ENCODE measurements at regions not wholly inside any gene's neighbourhood (a gene's known extent, or its start where the extent isn't known, plus 50 kb on each side); places are given as distances from the start of the nearest gene placed in this dataset.

DNA sequence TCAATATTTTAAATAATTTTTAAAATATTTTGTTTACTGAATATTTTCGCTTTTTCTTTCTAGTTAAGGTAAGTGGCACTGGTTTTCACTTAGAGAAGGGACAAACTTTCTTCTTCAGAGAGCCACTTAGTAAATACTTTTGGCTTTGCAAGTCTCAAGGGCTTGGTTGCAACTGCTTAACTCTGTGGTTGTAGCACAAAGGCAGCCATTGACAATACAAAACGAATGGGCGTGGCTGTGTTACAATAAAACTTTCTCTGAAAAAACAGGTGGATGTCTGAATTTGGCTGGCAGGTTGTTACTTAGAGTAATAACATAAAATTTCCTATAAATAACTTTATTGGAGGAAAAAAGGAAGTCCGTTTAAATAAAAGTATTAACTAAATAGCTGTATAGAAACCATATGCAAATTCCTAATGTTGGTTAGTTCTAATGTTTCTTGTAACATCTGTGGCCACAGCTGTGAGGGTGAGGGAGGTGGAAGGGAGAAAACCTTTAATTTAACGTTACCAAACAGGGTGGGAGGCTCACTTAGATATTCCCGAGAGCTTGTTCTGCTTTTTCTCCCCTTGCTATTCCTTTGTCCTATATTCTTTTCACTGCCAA lies 62.4 kb upstream of the TNP1 start:
- no peak for DNase-seq

DNA sequence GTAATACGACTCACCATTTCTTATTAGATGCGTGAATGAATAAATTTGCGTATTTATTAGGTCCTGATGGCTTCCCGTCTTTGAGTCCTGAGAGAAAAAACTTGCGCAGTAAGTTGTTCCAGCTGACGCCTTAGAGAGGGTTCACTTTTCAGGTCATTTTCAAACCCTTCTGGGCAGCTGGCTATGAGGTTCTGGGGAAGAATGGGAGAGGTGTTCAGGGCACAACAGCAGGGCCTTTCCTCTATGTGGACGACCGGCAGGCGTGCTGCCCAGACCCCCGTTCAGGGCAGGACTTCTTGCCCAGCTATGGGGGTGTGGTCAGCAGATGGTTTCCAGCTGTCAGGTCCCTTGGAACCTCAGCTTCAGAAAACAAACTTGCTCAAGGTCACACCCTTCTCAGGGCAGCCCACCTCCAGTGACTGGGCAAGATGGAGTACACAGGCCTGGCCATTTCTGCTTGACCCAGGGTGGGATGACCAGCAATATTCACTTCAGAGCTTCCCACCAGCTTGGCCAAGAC lies 61.1 kb upstream of the TNP1 start:
- no peak for DNase-seq

- no peak for DNase-seq
These were observed 60.4 kb upstream of the TNP1 start for GRCh38 chr2:216920143-216920876.

- DNase-seq, result no peak
These were observed 58.3 kb upstream of the TNP1 start for GRCh38 chr2:216918088-216918680.

- DNase-seq, result no peak
These were observed 57.2 kb upstream of the TNP1 start for GRCh38 chr2:216916956-216917650.

DNA sequence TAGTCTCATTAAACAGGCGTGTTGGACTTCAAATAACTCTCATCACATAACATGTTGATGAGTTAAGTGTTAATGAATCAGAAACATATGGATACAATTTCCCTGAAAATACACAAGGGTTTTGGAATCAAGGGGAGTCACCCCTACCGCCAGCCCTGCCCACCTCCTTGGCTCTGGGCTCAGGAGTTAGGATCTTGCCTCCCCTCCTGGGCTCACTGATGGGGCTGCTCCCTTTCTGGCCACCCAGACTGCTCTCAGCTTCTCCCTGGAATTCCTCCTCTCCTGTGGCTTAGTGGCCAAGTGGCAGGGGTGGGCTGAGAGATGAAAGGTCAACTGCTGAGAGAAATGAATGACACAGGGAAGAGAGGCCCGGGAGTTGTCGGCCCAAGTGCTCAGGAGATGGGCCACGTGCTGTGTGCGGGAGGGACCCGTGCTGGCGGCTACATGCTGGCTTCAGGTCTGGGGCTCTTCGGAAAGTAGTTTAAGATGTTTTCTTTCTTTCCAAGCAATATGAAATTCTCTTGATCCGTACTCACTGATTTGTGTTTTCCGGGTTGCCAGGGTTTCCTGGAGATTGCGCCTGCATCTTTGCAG lies 55.8 kb upstream of the TNP1 start:
- no peak for DNase-seq

DNA sequence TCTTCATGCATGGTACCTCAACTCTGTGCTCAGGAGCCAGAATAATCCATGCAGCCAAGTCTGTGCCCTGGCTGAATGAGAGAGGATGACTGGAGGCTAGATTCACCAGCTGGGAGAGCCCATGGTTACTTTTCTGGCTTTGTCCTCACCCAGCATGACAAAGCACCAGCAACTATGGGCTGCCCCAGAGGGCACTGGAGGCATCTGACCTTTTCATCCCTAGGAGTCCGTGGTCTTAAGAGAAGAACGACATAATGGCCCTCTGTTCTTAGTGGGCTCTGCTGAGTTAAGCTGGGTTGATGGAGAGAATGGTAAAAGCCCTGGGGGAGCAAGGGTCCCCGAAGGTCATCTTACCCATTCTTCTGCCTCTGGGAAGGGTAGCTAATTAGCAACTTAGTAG lies 54.6 kb upstream of the TNP1 start:
- no peak for DNase-seq

- no peak for DNase-seq
These were observed 52.0 kb upstream of the TNP1 start for GRCh38 chr2:216911886-216912285.

DNA sequence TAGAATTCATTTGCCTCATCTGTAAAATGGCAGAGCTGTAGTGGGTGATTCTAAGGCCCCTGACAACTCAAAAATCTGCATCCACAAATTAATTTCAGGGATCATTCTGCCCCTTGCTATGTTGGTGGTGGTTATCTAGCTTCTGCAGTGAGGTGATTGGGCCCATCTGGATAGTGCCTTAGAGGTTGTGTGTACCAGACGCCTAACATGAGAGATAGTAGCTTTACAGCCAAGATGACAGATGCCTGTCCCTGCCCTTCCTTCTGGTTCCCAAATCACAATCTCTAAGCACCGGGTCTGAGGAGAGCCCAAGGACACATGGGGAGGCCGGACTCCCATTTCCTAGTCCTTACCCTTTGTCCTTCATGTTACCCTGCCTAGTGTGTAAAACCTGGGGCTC lies 51.1 kb upstream of the TNP1 start:
- no peak for DNase-seq

DNA sequence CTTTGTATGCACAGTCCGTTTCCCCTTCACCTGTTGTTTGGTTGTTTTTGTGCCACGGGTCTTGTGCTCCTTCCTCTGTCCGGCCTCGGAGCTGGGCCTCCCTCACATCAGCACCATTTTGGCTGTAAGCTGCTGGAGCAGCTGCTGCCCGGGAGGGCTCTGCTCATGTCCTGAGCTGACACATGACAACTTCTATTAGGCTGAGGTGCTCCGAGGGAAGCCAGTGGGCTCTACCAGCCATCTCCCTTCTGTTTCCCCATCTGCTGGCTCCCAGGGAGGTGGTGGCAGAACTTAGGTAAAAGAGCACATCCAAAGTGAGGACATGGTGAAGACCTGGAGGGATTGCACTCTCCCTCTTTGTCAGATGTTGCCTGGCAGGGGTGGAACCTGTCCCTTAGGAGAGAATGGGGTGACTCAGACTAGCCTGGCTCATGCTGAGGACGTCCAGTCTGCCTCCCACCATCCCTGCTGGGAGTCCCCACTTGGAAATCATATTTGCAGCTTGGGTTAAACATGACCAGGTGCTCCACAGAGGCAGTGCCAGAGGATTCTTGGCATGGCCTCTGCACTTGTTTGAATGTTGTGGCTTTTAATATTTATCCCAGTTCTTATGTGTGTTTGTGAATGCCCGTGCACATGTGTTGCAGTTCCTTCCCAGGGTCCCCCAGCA lies 49.8 kb upstream of the TNP1 start:
- no peak for DNase-seq
